H9 (cell line): ENCODE measurements at regions not wholly inside any gene's neighbourhood (a gene's known extent, or its start where the extent isn't known, plus 50 kb on each side); places are given as distances from the start of the nearest gene placed in this dataset.

Experiments used
- DNase-seq: peaks from one replicate; pipeline ENCODE4 v3.0.0-alpha.2; 2017
- H2AFZ ChIP-seq: one replicate; pipeline ENCODE4 v1.6.1; 2013; ENCODE audit warnings: mild to moderate bottlenecking, low read length, control low read depth, moderate library complexity
- H2AK5ac ChIP-seq: 2 replicates; pipeline ENCODE4 v1.6.1; 2013; ENCODE audit warnings: low read length, control low read depth, mixed read lengths; ENCODE audit not compliant: insufficient read length
- H2BK120ac ChIP-seq: one replicate; pipeline ENCODE4 v1.6.1; 2013; ENCODE audit warnings: low read depth, mild to moderate bottlenecking, low read length, control low read depth, inconsistent platforms; ENCODE audit not compliant: poor library complexity, severe bottlenecking
- H2BK12ac ChIP-seq: 2 replicates; pipeline ENCODE4 v1.6.1; 2013; ENCODE audit warnings: low read length, control low read depth, mixed read lengths, low read depth; ENCODE audit not compliant: insufficient read length
- H2BK15ac ChIP-seq: 2 replicates; pipeline ENCODE4 v1.6.1; 2013; ENCODE audit warnings: low read depth, low read length, control low read depth
- H2BK20ac ChIP-seq: one replicate; pipeline ENCODE4 v1.6.1; 2013; ENCODE audit warnings: low read depth, mild to moderate bottlenecking, low read length, control low read depth, inconsistent platforms; ENCODE audit not compliant: poor library complexity, severe bottlenecking
- H2BK5ac ChIP-seq: 2 replicates; pipeline ENCODE4 v1.6.1; 2013; ENCODE audit warnings: low read length, control low read depth, mixed read lengths; ENCODE audit not compliant: insufficient read length
- H3K14ac ChIP-seq: 2 replicates; pipeline ENCODE4 v1.6.1; 2013; ENCODE audit warnings: low read length, control low read depth; ENCODE audit not compliant: insufficient read depth
- H3K18ac ChIP-seq: 2 replicates; pipeline ENCODE4 v1.6.1; 2013; ENCODE audit warnings: low read depth, mild to moderate bottlenecking, mixed read lengths, low read length, control low read depth; ENCODE audit not compliant: insufficient read length
- H3K23ac ChIP-seq: 2 replicates; pipeline ENCODE4 v1.6.1; 2013; ENCODE audit warnings: low read length, control low read depth, mixed read lengths, low read depth; ENCODE audit not compliant: insufficient read length
- H3K23me2 ChIP-seq: 2 replicates; pipeline ENCODE4 v1.6.1; 2013; ENCODE audit warnings: low read depth, mild to moderate bottlenecking, mixed read lengths, low read length, control low read depth; ENCODE audit not compliant: insufficient read length, poor library complexity, severe bottlenecking
- H3K27ac ChIP-seq: 2 replicates; pipeline ENCODE4 v1.5.1; 2013; ENCODE audit warnings: low read length, control low read depth, mixed read lengths, low read depth; ENCODE audit not compliant: insufficient read length
- H3K27me3 ChIP-seq: 2 replicates; pipeline ENCODE4 v1.6.1; 2013; ENCODE audit warnings: low read length, control low read depth, inconsistent platforms; ENCODE audit not compliant: insufficient read depth
- H3K4ac ChIP-seq: 2 replicates; pipeline ENCODE4 v1.6.1; 2013; ENCODE audit warnings: low read depth, mild to moderate bottlenecking, control low read depth, inconsistent platforms, low read length, moderate library complexity
- H3K4me1 ChIP-seq: 2 replicates; pipeline ENCODE4 v1.6.1; 2013; ENCODE audit warnings: low read length, control low read depth, inconsistent platforms; ENCODE audit not compliant: insufficient read depth
- H3K4me2 ChIP-seq: 2 replicates; pipeline ENCODE4 v1.6.1; 2013; ENCODE audit warnings: low read length, control low read depth, mixed read lengths; ENCODE audit not compliant: insufficient read length, insufficient read depth
- H3K56ac ChIP-seq: 2 replicates; pipeline ENCODE4 v1.6.1; 2013; ENCODE audit warnings: low read depth, mild to moderate bottlenecking, mixed read lengths, low read length, control low read depth; ENCODE audit not compliant: insufficient read length
- H3K79me1 ChIP-seq: 2 replicates; pipeline ENCODE4 v1.6.1; 2013; ENCODE audit warnings: low read depth, mild to moderate bottlenecking, moderate library complexity, low read length, control low read depth, inconsistent platforms; ENCODE audit not compliant: insufficient read depth, poor library complexity, severe bottlenecking
- H3K79me2 ChIP-seq: 2 replicates; pipeline ENCODE4 v1.6.1; 2013; ENCODE audit warnings: low read length, control low read depth, inconsistent platforms; ENCODE audit not compliant: insufficient read depth
- H3K9ac ChIP-seq: 2 replicates; pipeline ENCODE4 v1.6.1; 2013; ENCODE audit warnings: low read length, control low read depth, mixed read lengths; ENCODE audit not compliant: insufficient read length; ENCODE audit errors: extremely low read depth
- H3K9me3 ChIP-seq: one replicate; pipeline ENCODE4 v1.6.1; 2013; ENCODE audit warnings: low read depth, low read length, inconsistent platforms; ENCODE audit not compliant: control insufficient read depth
- H3T11ph ChIP-seq: one replicate; pipeline ENCODE4 v1.6.1; 2013; ENCODE audit warnings: mild to moderate bottlenecking, low read length, control low read depth, inconsistent platforms
- H4K20me1 ChIP-seq: one replicate; pipeline ENCODE4 v1.6.1; 2013; ENCODE audit not compliant: control insufficient read depth, insufficient read length, insufficient read depth
- H4K5ac ChIP-seq: 2 replicates; pipeline ENCODE4 v1.6.1; 2013; ENCODE audit warnings: low read depth, mild to moderate bottlenecking, mixed read lengths, low read length, control low read depth; ENCODE audit not compliant: insufficient read length
- H4K8ac ChIP-seq: replicated peaks from 2 replicates; pipeline ENCODE4 v1.6.1; 2013; ENCODE audit warnings: low read length, control low read depth, mixed read lengths, low read depth; ENCODE audit not compliant: insufficient read length
- H4K91ac ChIP-seq: 2 replicates; pipeline ENCODE4 v1.6.1; 2013; ENCODE audit warnings: low read depth, mild to moderate bottlenecking, moderate library complexity, mixed read lengths, low read length, control low read depth; ENCODE audit not compliant: insufficient read length
- H3K27ac Mint-ChIP-seq, 3 experiments: 2 replicates in 2 of 3; 3 replicates in 1 of 3; pipeline ENCODE4 v1.8.0; 2020 to 2021; ENCODE audit warnings: mixed read lengths in 3 of 3, mild to moderate bottlenecking in 1 of 3, moderate library complexity in 1 of 3
- H3K27me3 Mint-ChIP-seq: 2 replicates; pipeline ENCODE4 v1.8.0; 2021; ENCODE audit warnings: low read depth, mild to moderate bottlenecking, moderate library complexity, mixed read lengths
- H3K36me3 Mint-ChIP-seq, 3 experiments: 2 replicates in 2 of 3; 3 replicates in 1 of 3; pipeline ENCODE4 v1.8.0; 2020 to 2021; ENCODE audit warnings: low read depth in 3 of 3, mixed read lengths in 3 of 3; ENCODE audit not compliant: insufficient read depth in 1 of 3
- H3K4me1 Mint-ChIP-seq, 2 experiments: 2 replicates each; pipeline ENCODE4 v1.8.0; 2020; ENCODE audit warnings: mixed read lengths in 2 of 2
- H3K4me3 Mint-ChIP-seq, 2 experiments: 2 replicates in 1 of 2; 3 replicates in 1 of 2; pipeline ENCODE4 v1.8.0; 2020 to 2021; ENCODE audit warnings: mild to moderate bottlenecking in 2 of 2, mixed read lengths in 2 of 2, moderate library complexity in 1 of 2
- H3K9me3 Mint-ChIP-seq, 2 experiments: 2 replicates in 1 of 2; 3 replicates in 1 of 2; pipeline ENCODE4 v1.8.0; 2020; ENCODE audit warnings: mild to moderate bottlenecking in 2 of 2, mixed read lengths in 2 of 2, moderate library complexity in 1 of 2
- CTCF ChIP-seq: fragments of 200-600 bp; sonication (generic); conservative IDR thresholded peaks from 3 replicates; pipeline ENCODE4 v1.8.0; 2021; ENCODE audit warnings: antibody characterized with exemption, mild to moderate bottlenecking
- WGBS: extraction: QIAGEN DNeasy Blood & Tissue Kit; methylation state at CpG from one replicate; pipeline ENCODE4 v1.1.7; 2013; ENCODE audit warnings: missing lambda C conversion rate, low lambda C conversion rate, mixed read lengths; ENCODE audit not compliant: insufficient read length; ENCODE audit errors: extremely low coverage; 5-methylcytosine and 5-hydroxymethylcytosine counted together

- H3K4me1 Mint-ChIP-seq, result peaks cover 2 to 4% of the 10 kb centered on the region in 2 experiments; a peak in 1 of 4 replicates
- Histone ChIP-seq H2AFZ (no peak overlapping the region), H2AK5ac (no peak overlapping the region), H3K79me1 (no peaks in the 10 kb centered on the region), H3K27ac (no peak overlapping the region), H2BK5ac (no peak overlapping the region), H3K79me2 (no peaks in the 10 kb centered on the region), H3K14ac (no peak overlapping the region), H3K18ac (no peak overlapping the region), H4K5ac (no peak overlapping the region), H3K23me2 (no peaks in the 10 kb centered on the region), H3K4ac (no peak overlapping the region), H4K91ac (no peak overlapping the region), H2BK20ac (no peak overlapping the region), H4K20me1 (no peaks in the 10 kb centered on the region), H2BK15ac (no peak overlapping the region), H3K56ac (no peak overlapping the region), H3K4me1 (no peaks in the 10 kb centered on the region), H4K8ac (no peak overlapping the region), H2BK120ac (no peak overlapping the region), H3T11ph (no peak overlapping the region), H3K23ac (no peak overlapping the region), H2BK12ac (no peak overlapping the region), H3K4me2 (no peak overlapping the region), H3K9me3 (no peaks in the 10 kb centered on the region), H3K9ac (no peak overlapping the region), H3K27me3 (no peaks in the 10 kb centered on the region)
- peaks cover 24 to 25% of the 10 kb centered on the region in 2 experiments for H3K9me3 Mint-ChIP-seq
- no CpG with 5 or more reads among the region's 1 CpG for WGBS
- TF ChIP-seq CTCF, result no peak
- peaks cover 2 to 21% (median 5%) of the 10 kb centered on the region in 3 experiments; a peak in 5 of 7 replicates for H3K36me3 Mint-ChIP-seq
- H3K27ac Mint-ChIP-seq, result no peak overlapping the region
- H3K27me3 Mint-ChIP-seq, result no peaks in the 10 kb centered on the region
- H3K4me3 Mint-ChIP-seq, result no peak overlapping the region
- no peak for DNase-seq
Measured at GRCh38 chr2:168310580-168310979, 63.2 kb upstream of the STK39 start.
